Activated T-helper 1 cell treated with Interleukin-2 at 50 U/mL for 16 hours (primary cell): ENCODE measurements at regions not wholly inside any gene's neighbourhood (a gene's known extent, or its start where the extent isn't known, plus 50 kb on each side); places are given as distances from the start of the nearest gene placed in this dataset.

Experiments used
- DNase-seq: peaks from one replicate; pipeline ENCODE4 v3.0.0-alpha.2; 2020; ENCODE audit warnings: low read depth

GRCh38 chr15:98560338-98560737 is 88.0 kb upstream of the IGF1R start:
- no peak for DNase-seq

GRCh38 chr15:98561169-98561941 is 87.0 kb upstream of the IGF1R start:
- no peak for DNase-seq

GRCh38 chr15:98562331-98562937 is 85.9 kb upstream of the IGF1R start:
- no peak for DNase-seq

GRCh38 chr15:98565566-98565965 is 82.8 kb upstream of the IGF1R start:
- no peak for DNase-seq

- DNase-seq = no peak
These were observed 80.4 kb upstream of the IGF1R start for GRCh38 chr15:98567951-98568350.

- no peak for DNase-seq
These were observed 79.8 kb upstream of the IGF1R start for GRCh38 chr15:98568382-98569017.

- no peak for DNase-seq
These were observed 78.2 kb upstream of the IGF1R start for GRCh38 chr15:98570119-98570518.

- DNase-seq = no peak
These were observed 67.8 kb upstream of the IGF1R start for GRCh38 chr15:98580572-98580971.

- DNase-seq = no peak
These were observed 66.6 kb upstream of the IGF1R start for GRCh38 chr15:98581715-98582114.

- DNase-seq = no peak
These were observed 65.3 kb upstream of the IGF1R start for GRCh38 chr15:98582900-98583554.

- no peak for DNase-seq
These were observed 64.4 kb upstream of the IGF1R start for GRCh38 chr15:98583771-98584430.

- DNase-seq = no peak
These were observed 62.3 kb upstream of the IGF1R start for GRCh38 chr15:98586066-98586465.

GRCh38 chr15:98592136-98592535 is 56.2 kb upstream of the IGF1R start:
- DNase-seq = no peak

- no peak for DNase-seq
These were observed 52.2 kb upstream of the IGF1R start for GRCh38 chr15:98596131-98596530.

GRCh38 chr15:98596885-98597392 is 51.4 kb upstream of the IGF1R start:
- no peak for DNase-seq

- DNase-seq = no peak
These were observed 50.7 kb upstream of the IGF1R start for GRCh38 chr15:98597666-98598065.
